Calu3 (cell line): ENCODE measurements at regions not wholly inside any gene's neighbourhood (a gene's known extent, or its start where the extent isn't known, plus 50 kb on each side); places are given as distances from the start of the nearest gene placed in this dataset.

ENCODE experiments used
- BruUV-seq: library from RNA; stranded (reverse); fragments of 400-500 nt; replicated peaks from 2 replicates; lab custom pipeline; 2021; lab: Mats Ljungman, UMichigan
- CTCF ChIA-PET: fragments of 300-600 bp; sonication (Branson Sonifier 250); formaldehyde crosslinking; loops from one replicate; lab custom pipeline; 2022; ENCODE audit warnings: antibody characterized with exemption; lab: Charles Lee
- DNase-seq: peaks from one replicate; pipeline ENCODE4 v3.0.0; 2022
- H3K27ac Mint-ChIP-seq: one replicate; pipeline ENCODE4 v1.8.0; 2022; ENCODE audit warnings: mixed read lengths; ENCODE audit not compliant: unreplicated experiment
- H3K27me3 Mint-ChIP-seq: one replicate; pipeline ENCODE4 v1.8.0; 2022; ENCODE audit warnings: mixed read lengths; ENCODE audit not compliant: unreplicated experiment
- H3K36me3 Mint-ChIP-seq: one replicate; pipeline ENCODE4 v1.8.0; 2022; ENCODE audit warnings: mild to moderate bottlenecking, moderate library complexity, mixed read lengths; ENCODE audit not compliant: insufficient read depth, unreplicated experiment
- H3K4me1 Mint-ChIP-seq: one replicate; pipeline ENCODE4 v1.8.0; 2022; ENCODE audit warnings: mild to moderate bottlenecking, low read depth, mixed read lengths; ENCODE audit not compliant: unreplicated experiment
- H3K4me3 Mint-ChIP-seq: one replicate; pipeline ENCODE4 v1.8.0; 2022; ENCODE audit warnings: mild to moderate bottlenecking, low read depth, moderate library complexity, mixed read lengths; ENCODE audit not compliant: unreplicated experiment
- H3K9me3 Mint-ChIP-seq: one replicate; pipeline ENCODE4 v1.8.0; 2022; ENCODE audit warnings: low read depth, mixed read lengths; ENCODE audit not compliant: unreplicated experiment
- intact Hi-C: fragments of 100-400 bp; cut with micrococcal nuclease; formaldehyde crosslinking; loops from one replicate; pipeline ENCODE4 v1.10.0; 2022; ENCODE audit not compliant: unreplicated experiment
- TF ChIP-seq, protein P1 (sequence below): fragments of 200-600 bp; IDR thresholded peaks from one replicate; pipeline ENCODE4 v1.8.0; 2022; ENCODE audit warnings: antibody characterized with exemption; ENCODE audit not compliant: unreplicated experiment

GRCh38 chr5:12413075-12413474, 508.8 kb upstream of the CTNND2 start:
- CTCF ChIA-PET, result interaction anchor here (0.6 kb wide), 1 partner anchor 1310 kb away, joined by 7 read pairs; no protein-coding TSS in a partner anchor
- H3K4me1 Mint-ChIP-seq, result no peaks in the 10 kb centered on the region
- no TSS peak for BruUV-seq
- H3K27ac Mint-ChIP-seq, result no peak overlapping the region
- no peak overlapping the region for H3K4me3 Mint-ChIP-seq
- TF ChIP-seq, protein P1, sequence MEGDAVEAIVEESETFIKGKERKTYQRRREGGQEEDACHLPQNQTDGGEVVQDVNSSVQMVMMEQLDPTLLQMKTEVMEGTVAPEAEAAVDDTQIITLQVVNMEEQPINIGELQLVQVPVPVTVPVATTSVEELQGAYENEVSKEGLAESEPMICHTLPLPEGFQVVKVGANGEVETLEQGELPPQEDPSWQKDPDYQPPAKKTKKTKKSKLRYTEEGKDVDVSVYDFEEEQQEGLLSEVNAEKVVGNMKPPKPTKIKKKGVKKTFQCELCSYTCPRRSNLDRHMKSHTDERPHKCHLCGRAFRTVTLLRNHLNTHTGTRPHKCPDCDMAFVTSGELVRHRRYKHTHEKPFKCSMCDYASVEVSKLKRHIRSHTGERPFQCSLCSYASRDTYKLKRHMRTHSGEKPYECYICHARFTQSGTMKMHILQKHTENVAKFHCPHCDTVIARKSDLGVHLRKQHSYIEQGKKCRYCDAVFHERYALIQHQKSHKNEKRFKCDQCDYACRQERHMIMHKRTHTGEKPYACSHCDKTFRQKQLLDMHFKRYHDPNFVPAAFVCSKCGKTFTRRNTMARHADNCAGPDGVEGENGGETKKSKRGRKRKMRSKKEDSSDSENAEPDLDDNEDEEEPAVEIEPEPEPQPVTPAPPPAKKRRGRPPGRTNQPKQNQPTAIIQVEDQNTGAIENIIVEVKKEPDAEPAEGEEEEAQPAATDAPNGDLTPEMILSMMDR, result no peak
- no peak for DNase-seq
- no peaks in the 10 kb centered on the region for H3K36me3 Mint-ChIP-seq
- intact Hi-C loops, result no loop called here
- no peaks in the 10 kb centered on the region for H3K27me3 Mint-ChIP-seq
- H3K9me3 Mint-ChIP-seq, result peaks cover 15% of the 10 kb centered on the region

DNA sequence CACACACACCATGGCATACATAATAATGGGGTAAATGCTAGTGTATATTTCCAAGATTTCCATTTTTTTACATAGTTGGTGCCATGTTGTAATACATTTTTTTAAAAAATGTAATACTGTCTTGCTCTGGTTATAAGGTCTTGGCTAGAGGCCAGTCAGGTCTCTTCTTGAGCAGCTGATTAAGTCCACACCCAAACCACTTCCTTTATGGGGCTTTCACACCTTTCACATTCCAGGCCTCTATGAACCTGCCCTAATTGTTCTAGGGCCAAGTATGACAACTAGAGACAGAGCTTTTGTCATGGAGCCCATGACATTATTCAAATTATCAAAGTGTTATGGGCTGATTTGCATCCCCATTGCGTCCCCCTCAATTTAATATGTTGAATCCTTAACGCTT, 495.6 kb upstream of the CTNND2 start:
- BruUV-seq, result no TSS peak
- intact Hi-C loops, result no loop called here

DNA sequence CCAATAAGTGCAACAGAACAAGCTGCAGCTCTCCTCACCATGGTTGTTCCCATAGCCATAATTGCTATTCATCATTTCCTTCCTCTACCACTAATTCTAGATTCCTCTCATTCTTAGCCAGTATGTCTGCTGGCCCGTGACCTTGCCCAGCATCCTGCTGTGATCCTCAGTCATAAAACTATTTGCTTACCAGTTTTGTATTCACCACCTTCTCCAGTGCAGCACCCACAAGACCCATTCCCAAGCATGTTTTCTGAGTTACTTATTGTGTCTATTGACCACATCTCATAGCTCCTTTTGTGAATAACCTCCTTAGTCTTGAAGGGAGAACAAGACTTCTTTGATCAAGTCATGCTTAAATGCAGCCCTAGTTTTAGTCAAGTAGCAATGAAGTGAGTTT, 488.0 kb upstream of the CTNND2 start:
- CTCF ChIA-PET, result no interaction called here
- no TSS peak for BruUV-seq
- intact Hi-C loops, result no loop called here
- no peaks in the 10 kb centered on the region for H3K4me1 Mint-ChIP-seq
- H3K9me3 Mint-ChIP-seq, result peaks cover 4% of the 10 kb centered on the region
- H3K27ac Mint-ChIP-seq, result no peak overlapping the region
- no peak for DNase-seq
- TF ChIP-seq, protein P1, result no peak
- no peak overlapping the region for H3K4me3 Mint-ChIP-seq
- no peaks in the 10 kb centered on the region for H3K36me3 Mint-ChIP-seq
- H3K27me3 Mint-ChIP-seq, result no peaks in the 10 kb centered on the region

More for the DNA sequence above, 495.6 kb upstream of the CTNND2 start:
- TF ChIP-seq, protein P1, result no peak
- no peak for DNase-seq
- H3K36me3 Mint-ChIP-seq, result no peaks in the 10 kb centered on the region
- CTCF ChIA-PET, result no interaction called here
- no peak overlapping the region for H3K27ac Mint-ChIP-seq
- peaks cover 8% of the 10 kb centered on the region for H3K9me3 Mint-ChIP-seq
- H3K4me3 Mint-ChIP-seq, result no peak overlapping the region
- no peaks in the 10 kb centered on the region for H3K27me3 Mint-ChIP-seq
- no peaks in the 10 kb centered on the region for H3K4me1 Mint-ChIP-seq

DNA sequence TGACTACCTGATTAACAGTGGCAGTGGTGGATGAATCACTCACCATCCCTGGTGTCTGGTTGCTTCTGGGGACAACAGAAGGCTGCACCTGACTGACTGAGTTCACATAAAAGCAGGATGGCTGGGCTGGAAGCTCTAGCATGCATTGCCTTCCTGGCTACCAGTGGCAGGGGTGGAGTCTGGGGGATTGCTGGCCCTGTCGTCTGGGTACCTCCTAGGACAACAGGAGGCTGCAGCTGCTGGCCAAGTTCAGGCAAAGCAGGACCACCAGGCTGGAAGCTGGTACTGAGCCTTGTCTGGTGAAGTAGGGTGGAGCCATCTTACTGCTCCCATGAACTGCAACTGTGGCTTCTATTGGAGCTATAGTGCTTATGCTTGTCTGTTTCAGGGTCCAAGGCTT, 480.8 kb upstream of the CTNND2 start:
- no peaks in the 10 kb centered on the region for H3K27me3 Mint-ChIP-seq
- CTCF ChIA-PET, result interaction anchor here (1.1 kb wide), 1 partner anchor 47 kb away, joined by 3 read pairs; no protein-coding TSS in a partner anchor
- no peaks in the 10 kb centered on the region for H3K36me3 Mint-ChIP-seq
- BruUV-seq, result no TSS peak
- no peak for DNase-seq
- no peak overlapping the region for H3K27ac Mint-ChIP-seq
- H3K4me1 Mint-ChIP-seq, result no peaks in the 10 kb centered on the region
- intact Hi-C loops, result no loop called here
- no peak overlapping the region for H3K4me3 Mint-ChIP-seq
- H3K9me3 Mint-ChIP-seq, result peaks cover 28% of the 10 kb centered on the region
- TF ChIP-seq, protein P1, result no peak
